GM23338 (cell line): ENCODE measurements at regions not wholly inside any gene's neighbourhood (a gene's known extent, or its start where the extent isn't known, plus 50 kb on each side); places are given as distances from the start of the nearest gene placed in this dataset.

Experiments
- CREB1 ChIP-seq: fragments of 250-450 bp; sonication (Bioruptor Pico); IDR thresholded peaks from 2 replicates; pipeline ENCODE4 v1.5.0; 2020; ENCODE audit warnings: low read depth, mild to moderate bottlenecking, moderate library complexity
- EZH2 ChIP-seq: fragments of 200-600 bp; sonication (generic); IDR thresholded peaks from one replicate; pipeline ENCODE4 v1.8.0; 2017; ENCODE audit warnings: antibody characterized with exemption, mild to moderate bottlenecking, low read depth; ENCODE audit not compliant: unreplicated experiment
- EZH2phosphoT487 ChIP-seq: fragments of 200-600 bp; sonication (generic); IDR thresholded peaks from one replicate; pipeline ENCODE4 v1.8.1; 2018; ENCODE audit warnings: antibody characterized with exemption; ENCODE audit not compliant: unreplicated experiment
- JUNB ChIP-seq: IDR thresholded peaks from one replicate; pipeline ENCODE4 v1.6.1; 2016; ENCODE audit warnings: antibody characterized with exemption; ENCODE audit not compliant: unreplicated experiment
- POLR2AphosphoS5 ChIP-seq: IDR thresholded peaks from 2 replicates; pipeline ENCODE4 v1.6.1; 2016; ENCODE audit warnings: antibody characterized with exemption, low read depth
- STAT1 ChIP-seq: IDR thresholded peaks from one replicate; pipeline ENCODE4 v1.6.1; 2016; ENCODE audit warnings: antibody characterized with exemption; ENCODE audit not compliant: unreplicated experiment
- ZNF114 ChIP-seq: fragments of 250-450 bp; sonication (Bioruptor Pico); IDR thresholded peaks from 2 replicates; pipeline ENCODE4 v1.5.0; 2020; ENCODE audit warnings: mild to moderate bottlenecking, moderate library complexity
- ZNF331 ChIP-seq: fragments of 250-450 bp; sonication (Bioruptor Pico); IDR thresholded peaks from 2 replicates; pipeline ENCODE4 v1.5.0; 2020; ENCODE audit warnings: low read depth, mild to moderate bottlenecking, moderate library complexity
- TF ChIP-seq, protein P1 (sequence below), 2 experiments: fragments of 200-600 bp in 1 of 2; sonication (generic) in 1 of 2; conservative IDR thresholded peaks; 2 replicates each; pipeline versions ENCODE4 v1.5.1 to v1.6.1; 2016 to 2017; ENCODE audit warnings: antibody characterized with exemption in 2 of 2, low read depth in 2 of 2, mild to moderate bottlenecking in 2 of 2, moderate library complexity in 1 of 2
- TF ChIP-seq, protein P2 (sequence below): IDR thresholded peaks from one replicate; pipeline ENCODE4 v1.6.1; 2018; ENCODE audit warnings: antibody characterized with exemption; ENCODE audit not compliant: unreplicated experiment
- TF ChIP-seq, protein P3 (sequence below): fragments of 250-450 bp; sonication (Bioruptor Pico); IDR thresholded peaks from 2 replicates; pipeline ENCODE4 v1.5.0; 2020; ENCODE audit warnings: mild to moderate bottlenecking, moderate library complexity
- TF ChIP-seq, protein P4 (sequence below): IDR thresholded peaks from 2 replicates; pipeline ENCODE4 v1.6.1; 2016; ENCODE audit warnings: antibody characterized with exemption

DNA sequence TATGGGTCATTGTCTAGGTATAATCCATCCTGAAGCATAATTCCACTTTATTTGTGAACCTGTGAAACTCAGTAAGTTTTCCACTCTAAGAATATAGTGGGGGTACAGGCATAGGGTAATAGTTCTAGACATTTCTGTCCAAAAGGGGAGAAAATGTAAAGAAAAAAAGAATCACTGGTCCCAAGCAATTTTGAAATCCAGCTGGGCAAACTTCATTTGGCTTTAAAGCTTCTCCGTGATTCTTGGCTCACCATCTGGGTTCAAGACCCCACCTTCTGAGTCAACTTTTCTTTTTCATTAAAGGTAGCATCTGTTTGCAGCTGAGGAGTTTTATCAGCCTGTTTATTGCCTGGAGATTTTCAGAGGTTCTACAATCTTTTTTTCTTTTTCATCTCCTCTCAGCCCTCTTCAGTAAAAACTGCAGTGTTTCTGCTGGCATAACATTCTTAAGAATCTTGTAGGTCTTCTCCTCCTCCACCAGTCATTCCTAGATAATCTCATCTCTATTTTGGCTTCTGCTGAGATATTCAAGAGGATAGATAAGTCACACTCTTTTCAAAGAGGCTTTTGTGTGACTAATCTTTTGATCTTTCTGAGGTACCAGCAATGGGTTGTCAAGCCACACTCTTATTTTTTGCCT lies 126.1 kb upstream of the PITX1 start:
- TF ChIP-seq POLR2AphosphoS5, result no peak
- TF ChIP-seq, protein P1, sequence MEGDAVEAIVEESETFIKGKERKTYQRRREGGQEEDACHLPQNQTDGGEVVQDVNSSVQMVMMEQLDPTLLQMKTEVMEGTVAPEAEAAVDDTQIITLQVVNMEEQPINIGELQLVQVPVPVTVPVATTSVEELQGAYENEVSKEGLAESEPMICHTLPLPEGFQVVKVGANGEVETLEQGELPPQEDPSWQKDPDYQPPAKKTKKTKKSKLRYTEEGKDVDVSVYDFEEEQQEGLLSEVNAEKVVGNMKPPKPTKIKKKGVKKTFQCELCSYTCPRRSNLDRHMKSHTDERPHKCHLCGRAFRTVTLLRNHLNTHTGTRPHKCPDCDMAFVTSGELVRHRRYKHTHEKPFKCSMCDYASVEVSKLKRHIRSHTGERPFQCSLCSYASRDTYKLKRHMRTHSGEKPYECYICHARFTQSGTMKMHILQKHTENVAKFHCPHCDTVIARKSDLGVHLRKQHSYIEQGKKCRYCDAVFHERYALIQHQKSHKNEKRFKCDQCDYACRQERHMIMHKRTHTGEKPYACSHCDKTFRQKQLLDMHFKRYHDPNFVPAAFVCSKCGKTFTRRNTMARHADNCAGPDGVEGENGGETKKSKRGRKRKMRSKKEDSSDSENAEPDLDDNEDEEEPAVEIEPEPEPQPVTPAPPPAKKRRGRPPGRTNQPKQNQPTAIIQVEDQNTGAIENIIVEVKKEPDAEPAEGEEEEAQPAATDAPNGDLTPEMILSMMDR (conservative IDR thresholded peaks at IDR 0.05; ENCODE audit: low read depth in 2 of 2), result no peak
- TF ChIP-seq EZH2, result no peak
- TF ChIP-seq, protein P2, sequence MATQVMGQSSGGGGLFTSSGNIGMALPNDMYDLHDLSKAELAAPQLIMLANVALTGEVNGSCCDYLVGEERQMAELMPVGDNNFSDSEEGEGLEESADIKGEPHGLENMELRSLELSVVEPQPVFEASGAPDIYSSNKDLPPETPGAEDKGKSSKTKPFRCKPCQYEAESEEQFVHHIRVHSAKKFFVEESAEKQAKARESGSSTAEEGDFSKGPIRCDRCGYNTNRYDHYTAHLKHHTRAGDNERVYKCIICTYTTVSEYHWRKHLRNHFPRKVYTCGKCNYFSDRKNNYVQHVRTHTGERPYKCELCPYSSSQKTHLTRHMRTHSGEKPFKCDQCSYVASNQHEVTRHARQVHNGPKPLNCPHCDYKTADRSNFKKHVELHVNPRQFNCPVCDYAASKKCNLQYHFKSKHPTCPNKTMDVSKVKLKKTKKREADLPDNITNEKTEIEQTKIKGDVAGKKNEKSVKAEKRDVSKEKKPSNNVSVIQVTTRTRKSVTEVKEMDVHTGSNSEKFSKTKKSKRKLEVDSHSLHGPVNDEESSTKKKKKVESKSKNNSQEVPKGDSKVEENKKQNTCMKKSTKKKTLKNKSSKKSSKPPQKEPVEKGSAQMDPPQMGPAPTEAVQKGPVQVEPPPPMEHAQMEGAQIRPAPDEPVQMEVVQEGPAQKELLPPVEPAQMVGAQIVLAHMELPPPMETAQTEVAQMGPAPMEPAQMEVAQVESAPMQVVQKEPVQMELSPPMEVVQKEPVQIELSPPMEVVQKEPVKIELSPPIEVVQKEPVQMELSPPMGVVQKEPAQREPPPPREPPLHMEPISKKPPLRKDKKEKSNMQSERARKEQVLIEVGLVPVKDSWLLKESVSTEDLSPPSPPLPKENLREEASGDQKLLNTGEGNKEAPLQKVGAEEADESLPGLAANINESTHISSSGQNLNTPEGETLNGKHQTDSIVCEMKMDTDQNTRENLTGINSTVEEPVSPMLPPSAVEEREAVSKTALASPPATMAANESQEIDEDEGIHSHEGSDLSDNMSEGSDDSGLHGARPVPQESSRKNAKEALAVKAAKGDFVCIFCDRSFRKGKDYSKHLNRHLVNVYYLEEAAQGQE, result no peak
- TF ChIP-seq JUNB, result no peak
- no peak for TF ChIP-seq EZH2phosphoT487
- TF ChIP-seq ZNF331 (CRISPR knock-in tag), result no peak
- TF ChIP-seq, protein P3, sequence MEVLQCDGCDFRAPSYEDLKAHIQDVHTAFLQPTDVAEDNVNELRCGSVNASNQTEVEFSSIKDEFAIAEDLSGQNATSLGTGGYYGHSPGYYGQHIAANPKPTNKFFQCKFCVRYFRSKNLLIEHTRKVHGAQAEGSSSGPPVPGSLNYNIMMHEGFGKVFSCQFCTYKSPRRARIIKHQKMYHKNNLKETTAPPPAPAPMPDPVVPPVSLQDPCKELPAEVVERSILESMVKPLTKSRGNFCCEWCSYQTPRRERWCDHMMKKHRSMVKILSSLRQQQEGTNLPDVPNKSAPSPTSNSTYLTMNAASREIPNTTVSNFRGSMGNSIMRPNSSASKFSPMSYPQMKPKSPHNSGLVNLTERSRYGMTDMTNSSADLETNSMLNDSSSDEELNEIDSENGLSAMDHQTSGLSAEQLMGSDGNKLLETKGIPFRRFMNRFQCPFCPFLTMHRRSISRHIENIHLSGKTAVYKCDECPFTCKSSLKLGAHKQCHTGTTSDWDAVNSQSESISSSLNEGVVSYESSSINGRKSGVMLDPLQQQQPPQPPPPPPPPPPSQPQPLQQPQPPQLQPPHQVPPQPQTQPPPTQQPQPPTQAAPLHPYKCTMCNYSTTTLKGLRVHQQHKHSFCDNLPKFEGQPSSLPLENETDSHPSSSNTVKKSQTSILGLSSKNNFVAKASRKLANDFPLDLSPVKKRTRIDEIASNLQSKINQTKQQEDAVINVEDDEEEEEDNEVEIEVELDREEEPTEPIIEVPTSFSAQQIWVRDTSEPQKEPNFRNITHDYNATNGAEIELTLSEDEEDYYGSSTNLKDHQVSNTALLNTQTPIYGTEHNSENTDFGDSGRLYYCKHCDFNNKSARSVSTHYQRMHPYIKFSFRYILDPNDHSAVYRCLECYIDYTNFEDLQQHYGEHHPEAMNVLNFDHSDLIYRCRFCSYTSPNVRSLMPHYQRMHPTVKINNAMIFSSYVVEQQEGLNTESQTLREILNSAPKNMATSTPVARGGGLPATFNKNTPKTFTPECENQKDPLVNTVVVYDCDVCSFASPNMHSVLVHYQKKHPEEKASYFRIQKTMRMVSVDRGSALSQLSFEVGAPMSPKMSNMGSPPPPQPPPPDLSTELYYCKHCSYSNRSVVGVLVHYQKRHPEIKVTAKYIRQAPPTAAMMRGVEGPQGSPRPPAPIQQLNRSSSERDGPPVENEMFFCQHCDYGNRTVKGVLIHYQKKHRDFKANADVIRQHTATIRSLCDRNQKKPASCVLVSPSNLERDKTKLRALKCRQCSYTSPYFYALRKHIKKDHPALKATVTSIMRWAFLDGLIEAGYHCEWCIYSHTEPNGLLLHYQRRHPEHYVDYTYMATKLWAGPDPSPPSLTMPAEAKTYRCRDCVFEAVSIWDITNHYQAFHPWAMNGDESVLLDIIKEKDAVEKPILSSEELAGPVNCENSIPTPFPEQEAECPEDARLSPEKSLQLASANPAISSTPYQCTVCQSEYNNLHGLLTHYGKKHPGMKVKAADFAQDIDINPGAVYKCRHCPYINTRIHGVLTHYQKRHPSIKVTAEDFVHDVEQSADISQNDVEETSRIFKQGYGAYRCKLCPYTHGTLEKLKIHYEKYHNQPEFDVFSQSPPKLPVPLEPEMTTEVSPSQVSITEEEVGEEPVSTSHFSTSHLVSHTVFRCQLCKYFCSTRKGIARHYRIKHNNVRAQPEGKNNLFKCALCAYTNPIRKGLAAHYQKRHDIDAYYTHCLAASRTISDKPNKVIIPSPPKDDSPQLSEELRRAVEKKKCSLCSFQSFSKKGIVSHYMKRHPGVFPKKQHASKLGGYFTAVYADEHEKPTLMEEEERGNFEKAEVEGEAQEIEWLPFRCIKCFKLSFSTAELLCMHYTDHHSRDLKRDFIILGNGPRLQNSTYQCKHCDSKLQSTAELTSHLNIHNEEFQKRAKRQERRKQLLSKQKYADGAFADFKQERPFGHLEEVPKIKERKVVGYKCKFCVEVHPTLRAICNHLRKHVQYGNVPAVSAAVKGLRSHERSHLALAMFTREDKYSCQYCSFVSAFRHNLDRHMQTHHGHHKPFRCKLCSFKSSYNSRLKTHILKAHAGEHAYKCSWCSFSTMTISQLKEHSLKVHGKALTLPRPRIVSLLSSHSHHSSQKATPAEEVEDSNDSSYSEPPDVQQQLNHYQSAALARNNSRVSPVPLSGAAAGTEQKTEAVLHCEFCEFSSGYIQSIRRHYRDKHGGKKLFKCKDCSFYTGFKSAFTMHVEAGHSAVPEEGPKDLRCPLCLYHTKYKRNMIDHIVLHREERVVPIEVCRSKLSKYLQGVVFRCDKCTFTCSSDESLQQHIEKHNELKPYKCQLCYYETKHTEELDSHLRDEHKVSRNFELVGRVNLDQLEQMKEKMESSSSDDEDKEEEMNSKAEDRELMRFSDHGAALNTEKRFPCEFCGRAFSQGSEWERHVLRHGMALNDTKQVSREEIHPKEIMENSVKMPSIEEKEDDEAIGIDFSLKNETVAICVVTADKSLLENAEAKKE (CRISPR knock-in tag), result no peak
- TF ChIP-seq STAT1, result no peak
- no peak for TF ChIP-seq CREB1 (CRISPR knock-in tag)
- TF ChIP-seq, protein P4, sequence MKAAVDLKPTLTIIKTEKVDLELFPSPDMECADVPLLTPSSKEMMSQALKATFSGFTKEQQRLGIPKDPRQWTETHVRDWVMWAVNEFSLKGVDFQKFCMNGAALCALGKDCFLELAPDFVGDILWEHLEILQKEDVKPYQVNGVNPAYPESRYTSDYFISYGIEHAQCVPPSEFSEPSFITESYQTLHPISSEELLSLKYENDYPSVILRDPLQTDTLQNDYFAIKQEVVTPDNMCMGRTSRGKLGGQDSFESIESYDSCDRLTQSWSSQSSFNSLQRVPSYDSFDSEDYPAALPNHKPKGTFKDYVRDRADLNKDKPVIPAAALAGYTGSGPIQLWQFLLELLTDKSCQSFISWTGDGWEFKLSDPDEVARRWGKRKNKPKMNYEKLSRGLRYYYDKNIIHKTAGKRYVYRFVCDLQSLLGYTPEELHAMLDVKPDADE, result no peak
- no peak for TF ChIP-seq ZNF114 (CRISPR knock-in tag)
